Umbilical cord (tissue), 1 donor: ENCODE measurements at regions not wholly inside any gene's neighbourhood (a gene's known extent, or its start where the extent isn't known, plus 50 kb on each side); places are given as distances from the start of the nearest gene placed in this dataset.
A peak's percentile ranks its signal among the peaks of the same experiment; 100 is the strongest.

Source experiments
- DNase-seq: peaks from one replicate; pipeline ENCODE4 v3.0.0-alpha.2; 2015; ENCODE audit warnings: low spot score

DNA sequence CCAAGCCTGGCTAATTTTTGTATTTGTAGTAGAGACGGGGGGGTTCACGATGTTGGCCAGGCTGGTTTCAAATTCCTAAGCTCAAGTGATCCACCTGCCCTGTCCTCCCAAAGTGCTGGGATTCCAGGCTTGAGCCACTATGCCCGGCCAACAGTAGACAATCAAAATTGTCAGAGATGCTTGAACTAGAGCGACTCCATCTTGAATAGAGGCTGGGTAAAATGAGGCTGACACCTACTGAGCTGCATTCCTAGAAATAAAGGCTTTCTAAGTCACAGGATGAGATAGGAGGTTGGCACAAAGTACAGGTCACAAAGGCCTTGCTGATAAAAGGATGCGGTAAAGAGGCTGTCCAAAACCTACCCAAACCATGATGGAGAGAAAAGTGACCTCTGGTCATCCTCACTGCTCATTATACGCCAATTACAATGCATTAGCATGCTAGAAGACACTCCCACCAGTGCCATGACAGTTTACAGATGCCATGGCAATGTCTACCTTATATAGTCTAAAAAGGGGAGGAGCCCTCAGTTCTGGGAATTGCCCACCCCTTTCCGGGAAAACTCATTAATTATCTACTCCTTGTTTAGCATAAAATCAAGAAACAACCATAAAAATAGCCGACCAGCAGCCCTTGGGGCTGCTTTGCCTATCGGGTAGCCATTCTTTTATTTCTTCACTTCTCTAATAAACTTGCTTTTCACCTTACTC is 134.5 kb downstream of the BAMBI start:
- no peak for DNase-seq

DNA sequence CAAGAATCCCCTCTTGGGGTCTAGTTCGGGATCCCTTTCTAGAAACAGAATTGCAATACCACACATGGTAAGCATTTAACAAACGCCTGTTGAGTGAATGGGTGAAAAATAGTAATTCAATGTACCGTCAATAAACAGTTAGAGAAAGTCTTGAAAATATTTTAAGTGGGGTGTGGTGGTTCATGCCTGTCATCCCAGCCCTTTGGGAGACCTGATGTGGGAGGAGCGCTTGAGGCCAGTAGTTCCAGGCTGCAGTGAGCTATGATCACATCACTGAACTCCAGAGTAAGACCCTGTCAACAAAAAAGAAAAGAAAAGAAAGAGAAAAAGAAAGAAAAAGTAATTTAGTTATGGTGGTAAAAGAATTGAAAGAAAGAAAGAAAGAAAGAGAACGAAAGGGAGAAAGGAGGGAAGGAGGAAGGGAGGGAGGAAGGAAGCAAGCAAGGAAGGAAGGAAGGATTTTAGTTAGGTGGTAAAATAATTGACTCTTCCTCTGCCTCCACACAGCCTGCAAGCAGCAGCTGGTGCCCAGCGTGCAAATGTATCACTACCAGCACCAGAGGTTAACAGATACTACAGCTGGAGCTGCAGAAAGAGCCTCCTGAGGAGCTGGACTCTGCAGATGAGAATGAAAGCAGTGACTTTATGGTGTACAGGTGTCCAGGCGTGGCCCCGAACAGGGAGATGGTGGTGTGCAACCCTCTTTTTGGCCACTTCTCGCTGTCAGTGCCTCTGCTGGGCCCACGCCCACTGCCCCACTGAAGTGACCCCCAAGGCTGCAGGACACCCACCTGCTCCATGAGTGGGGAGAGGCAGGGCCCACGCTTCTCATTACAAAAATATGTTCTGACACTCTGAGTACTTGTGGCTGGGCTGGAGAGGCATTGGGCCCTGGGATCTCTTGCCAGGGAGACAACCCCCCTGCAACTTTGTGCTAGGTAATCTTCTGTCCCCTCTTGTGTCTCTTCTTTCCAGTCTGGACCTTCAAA is 135.4 kb downstream of the BAMBI start:
- no peak for DNase-seq

DNA sequence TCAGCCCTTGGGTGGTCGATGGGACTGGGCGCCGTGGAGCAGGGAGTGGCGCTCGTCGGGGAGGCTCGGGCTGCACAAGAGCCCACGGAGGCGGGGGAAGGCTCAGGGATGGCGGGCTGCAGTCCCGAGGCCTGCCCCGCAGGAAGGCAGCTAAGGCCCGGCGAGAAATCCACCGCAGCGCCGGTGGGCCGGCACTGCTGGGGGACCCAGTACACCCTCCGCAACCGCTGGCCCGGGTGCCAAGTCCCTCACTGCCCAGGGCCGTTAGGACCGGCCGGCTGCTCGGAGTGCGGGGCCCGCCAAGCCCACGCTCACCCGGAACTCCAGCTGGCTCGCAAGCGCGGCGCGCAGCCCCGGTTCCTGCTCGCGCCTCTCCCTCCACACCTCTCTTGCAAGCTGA is 138.4 kb downstream of the BAMBI start:
- no peak for DNase-seq

DNA sequence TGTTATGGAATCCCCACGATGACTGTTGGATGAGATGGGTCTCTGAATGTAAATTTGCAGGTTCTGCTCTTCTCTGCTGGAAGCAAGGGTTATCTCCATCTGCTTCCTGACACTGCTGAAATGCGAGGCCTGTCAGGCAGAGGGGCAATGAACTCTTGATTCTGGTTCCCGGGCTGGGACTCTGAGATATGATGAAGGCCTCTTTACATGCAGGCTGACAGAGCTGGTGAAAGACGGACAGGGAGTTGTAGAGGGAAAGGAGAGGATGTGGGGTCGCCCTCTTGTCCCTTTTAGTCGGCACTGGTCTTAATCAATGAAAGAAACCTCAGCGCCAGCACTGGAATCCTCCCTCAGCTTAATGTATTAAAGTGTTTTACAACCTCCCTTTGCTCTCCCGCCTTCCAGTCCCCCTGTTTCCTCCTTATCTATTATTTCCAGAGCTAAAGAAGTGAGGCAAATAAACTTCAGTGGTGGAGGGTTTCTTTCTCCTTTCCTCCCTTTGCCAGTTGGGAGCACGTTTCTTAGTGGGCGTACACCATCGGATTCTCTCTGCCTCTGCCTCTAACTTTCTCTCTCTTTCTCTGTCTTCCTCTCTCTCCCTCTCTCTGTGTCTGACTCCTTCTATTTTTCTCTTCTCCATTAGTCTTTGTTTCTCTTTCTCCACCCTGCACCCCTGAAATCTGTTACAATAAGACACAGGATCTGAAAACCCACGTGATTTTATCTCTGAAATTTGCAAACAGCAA is 145.6 kb downstream of the BAMBI start:
- DNase-seq: peak; percentile 65

DNA sequence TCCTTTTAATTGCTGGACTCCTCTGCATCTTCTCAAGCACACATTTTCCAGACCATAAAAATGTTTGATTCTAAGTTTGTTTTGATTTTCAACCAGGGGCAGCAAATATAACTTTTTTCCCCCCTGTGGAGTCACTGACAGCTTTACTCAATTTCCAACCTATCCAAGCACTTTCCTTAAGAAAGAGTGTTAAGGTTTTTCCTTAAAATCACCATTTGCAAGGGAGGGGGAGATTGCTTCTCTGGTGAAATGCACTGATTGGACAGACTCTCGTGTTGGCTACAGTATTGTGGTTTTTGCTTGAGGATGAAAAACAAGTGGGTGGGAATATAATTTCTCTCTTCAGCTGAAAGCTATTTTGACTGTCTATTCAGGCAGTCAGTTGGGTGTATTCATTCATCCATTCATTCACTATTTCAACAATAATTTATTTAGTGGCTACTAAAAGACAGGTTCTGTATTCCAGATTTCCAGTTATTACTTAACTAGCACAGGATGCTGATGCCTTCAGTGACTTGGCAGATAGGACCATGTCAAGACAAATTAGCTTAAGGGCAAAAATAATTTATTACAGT is 146.3 kb downstream of the BAMBI start:
- DNase-seq: no peak

GRCh38 chr10:28833313-28833712 is 156.0 kb downstream of the BAMBI start:
- DNase-seq: peak; percentile 52

DNA sequence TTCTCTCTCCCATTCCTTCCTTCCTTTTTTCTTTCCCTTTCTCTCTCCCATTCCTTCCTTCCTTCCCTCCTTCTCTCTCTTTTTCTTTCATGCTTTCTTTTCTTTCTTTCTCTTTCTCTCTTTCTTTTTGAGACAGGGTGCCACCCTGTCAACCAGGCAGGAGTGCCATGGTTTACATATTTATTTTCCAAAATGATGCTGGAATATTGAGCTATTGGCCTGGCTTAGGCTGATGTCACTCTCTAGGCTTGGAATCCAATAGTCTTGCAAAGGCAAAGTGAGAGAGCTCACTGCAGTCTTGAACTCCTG is 159.1 kb downstream of the BAMBI start:
- DNase-seq: no peak

DNA sequence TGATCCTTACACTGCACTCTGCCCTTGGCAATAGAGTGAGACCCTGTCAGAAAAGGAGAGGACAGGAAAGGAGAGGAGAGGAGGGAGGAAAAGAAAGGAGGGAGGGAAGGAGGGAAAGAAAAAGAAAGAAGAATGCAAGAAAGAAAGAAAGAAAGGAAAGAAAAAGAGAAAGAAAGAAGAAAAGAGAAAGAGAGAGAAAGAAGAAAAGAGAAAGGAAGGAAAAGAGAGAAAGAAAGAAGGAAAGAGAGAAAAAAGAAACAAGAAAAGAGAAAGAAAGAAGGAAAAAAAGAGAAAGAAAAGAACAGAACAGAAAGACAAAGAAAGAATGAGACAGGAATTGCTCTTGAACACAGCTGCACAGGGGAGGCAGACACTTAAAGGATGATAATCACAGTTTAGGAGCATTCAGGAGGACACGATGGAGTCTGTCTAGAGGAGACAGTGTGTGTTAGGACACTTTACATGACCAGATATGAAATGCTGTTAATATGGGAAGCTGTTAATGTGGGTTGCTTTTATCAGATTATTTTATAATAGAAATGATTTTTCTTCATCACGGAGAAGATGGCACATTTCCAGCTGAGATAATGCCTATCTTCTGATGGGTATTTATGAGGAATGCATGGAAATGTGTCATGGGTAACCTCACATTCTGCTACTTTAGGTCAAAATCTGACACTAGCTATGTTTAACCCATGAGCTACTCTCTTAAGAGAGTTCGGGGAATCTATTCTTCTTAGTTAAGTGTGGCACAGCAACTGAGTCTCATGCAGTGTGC is 160.5 kb downstream of the BAMBI start:
- peak; percentile 57 for DNase-seq

- DNase-seq: peak; percentile 62
Observed at GRCh38 chr10:28838908-28839307, 161.6 kb downstream of the BAMBI start.

- DNase-seq: peak; percentile 94
Observed at GRCh38 chr10:28839600-28840007, 162.3 kb downstream of the BAMBI start.

- DNase-seq: no peak
Observed at GRCh38 chr10:28840202-28840601, 162.9 kb downstream of the BAMBI start.

DNA sequence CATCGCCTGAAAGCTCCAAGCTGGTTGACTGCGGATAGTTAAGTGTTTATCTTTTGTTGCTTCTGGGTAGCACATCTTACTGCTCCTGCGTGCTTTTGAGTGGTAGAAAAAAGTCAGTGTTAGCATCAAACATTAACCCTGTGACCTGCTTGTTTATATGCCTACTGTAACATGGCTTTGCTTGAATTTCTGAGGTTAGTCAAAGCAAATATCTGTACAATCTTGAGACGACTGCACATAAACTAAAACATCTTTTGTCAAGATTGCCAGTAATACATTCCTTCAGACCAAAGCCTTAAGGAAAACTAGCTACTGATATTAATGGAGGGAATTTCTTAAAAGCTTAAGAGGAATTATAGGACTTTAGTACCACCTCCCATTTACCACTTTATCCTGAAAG is 163.7 kb downstream of the BAMBI start:
- peak; percentile 68 for DNase-seq

DNA sequence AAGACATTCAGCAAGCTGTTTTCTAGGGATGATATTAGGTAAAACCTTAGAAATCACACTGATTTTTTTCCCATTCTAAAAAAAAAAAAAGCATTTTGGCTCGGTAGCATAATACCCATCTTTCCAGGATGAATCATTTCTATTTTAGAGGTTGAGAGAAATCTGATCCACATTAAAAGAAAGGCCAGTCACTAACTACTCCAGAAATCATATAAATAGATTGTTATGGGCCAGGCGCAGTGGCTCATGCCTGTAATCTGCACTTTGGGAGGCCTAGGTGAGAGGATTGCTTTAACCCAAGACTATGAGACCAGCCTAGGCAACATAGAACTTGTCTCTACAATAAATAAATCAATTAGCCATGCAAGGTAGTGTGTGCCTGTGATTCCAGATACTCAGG is 164.3 kb downstream of the BAMBI start:
- peak; percentile 78 for DNase-seq

- DNase-seq: peak; percentile 78
Observed at GRCh38 chr10:28842321-28842720, 165.0 kb downstream of the BAMBI start.

DNA sequence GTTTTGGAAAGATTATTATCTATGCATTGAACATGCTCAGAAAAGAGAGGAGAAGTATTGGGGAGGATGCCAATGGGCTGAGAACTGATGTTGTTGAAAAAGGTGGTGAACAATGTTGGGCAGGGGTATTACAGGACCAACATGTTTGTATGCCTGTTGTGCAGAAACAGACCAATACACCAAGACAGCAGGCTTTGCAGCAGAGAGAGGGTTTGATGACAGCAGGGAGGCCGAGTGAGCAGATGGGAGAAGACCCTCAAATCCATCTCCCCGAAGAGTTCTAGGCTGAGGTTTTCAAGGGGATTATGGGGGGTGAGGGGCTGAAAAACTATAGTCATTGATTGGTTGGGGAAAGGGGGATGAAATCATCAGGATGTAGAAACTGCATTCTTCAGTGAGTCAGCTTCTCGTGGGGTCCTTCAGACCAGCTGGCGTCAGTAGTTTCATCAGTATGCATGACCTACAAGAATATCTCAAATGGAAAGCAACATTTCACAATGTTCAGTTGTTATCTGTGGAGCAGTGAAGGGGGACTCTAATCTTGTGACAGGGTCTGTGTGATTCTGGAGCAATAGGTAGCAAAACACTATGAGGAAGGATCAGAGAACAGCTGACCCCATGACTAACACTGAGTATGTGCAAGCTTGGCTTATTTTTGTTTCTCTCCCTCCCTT is 167.8 kb downstream of the BAMBI start:
- DNase-seq: no peak

- no peak for DNase-seq
Observed at GRCh38 chr10:28849309-28849708, 172.0 kb downstream of the BAMBI start.

DNA sequence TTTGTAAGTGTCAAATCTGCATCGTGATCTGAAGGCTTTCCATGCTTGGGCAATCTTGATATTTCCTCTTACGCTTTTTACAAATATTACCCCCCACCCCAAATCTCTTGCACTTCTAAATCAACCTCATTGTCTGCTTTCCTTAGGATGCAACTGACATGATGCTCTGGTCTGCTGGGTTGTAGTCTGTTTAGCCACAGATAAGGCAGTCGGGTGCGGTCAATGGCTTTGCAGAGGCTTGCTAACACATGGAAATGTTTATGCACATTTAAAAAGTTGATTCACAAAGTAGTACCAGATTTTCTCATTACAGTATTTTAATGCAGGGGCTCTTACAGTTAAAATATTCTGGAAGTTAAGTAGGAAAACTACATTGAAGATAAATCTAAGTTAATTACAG is 172.5 kb downstream of the BAMBI start:
- peak; percentile 81 for DNase-seq

DNA sequence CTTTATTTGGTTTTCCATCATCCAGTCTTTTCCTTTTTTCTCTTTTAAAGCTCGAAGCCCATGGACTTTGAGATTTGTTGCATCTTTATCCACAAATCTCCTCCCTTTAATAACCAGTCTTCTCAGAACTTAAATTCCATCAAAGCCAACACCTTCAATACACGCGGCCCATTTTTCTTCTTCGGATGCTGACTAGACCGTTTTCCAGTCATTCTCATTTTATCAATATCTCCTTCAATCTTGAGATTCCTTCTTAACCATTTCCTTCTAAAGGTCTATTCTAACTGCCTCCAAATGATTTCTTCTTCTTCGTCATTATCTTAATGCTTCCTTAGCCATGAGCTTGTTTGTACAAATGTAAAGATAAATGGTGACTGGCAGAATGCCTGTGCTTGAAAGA is 173.5 kb downstream of the BAMBI start:
- DNase-seq: no peak

DNA sequence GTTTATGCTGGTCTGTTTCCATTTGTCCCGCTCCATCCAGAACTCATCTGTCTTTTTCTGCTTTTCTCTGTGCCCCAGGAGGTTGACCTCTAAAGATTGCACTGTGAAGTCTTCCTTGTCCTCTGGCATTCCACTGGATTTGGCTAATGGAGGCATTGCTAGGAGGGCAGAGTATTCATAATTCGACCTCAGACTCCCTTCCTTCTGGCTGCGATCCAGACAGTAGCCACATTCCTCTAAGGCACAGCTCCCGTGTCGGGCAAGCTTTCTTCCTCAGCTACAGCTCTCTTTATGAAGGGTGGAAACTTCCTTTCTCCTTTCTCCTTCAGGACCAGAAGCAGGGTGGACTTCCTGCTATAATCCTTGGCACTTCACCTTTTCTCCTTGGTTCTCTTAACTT is 175.9 kb downstream of the BAMBI start:
- DNase-seq: no peak

- no peak for DNase-seq
Observed at GRCh38 chr10:28857164-28857563, 179.8 kb downstream of the BAMBI start.

DNA sequence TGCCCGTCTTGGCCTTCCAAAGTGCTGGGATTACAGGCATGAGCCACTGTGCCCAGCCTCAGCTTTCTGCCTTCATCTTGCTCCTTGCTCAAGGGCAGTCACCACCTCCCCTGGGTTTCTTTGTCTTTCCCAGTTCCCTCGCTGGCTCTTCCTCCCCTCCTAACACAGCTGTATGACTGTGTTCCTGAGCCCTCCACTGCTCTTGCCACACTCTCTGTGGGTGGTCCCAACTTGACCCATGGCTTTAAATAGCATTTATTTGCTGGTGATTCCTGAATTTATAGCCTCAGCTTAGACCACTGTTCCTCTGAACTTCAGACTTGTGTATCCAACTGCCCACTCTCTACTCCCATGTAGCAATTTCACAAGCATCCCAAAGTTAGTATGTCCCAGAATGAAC is 181.3 kb downstream of the BAMBI start:
- DNase-seq: no peak
